Thyroid gland (tissue), 4 donors: ENCODE measurements at regions not wholly inside any gene's neighbourhood (a gene's known extent, or its start where the extent isn't known, plus 50 kb on each side); places are given as distances from the start of the nearest gene placed in this dataset.
A peak's percentile ranks its signal among the peaks of the same experiment; 100 is the strongest.

Experiments
- DNase-seq, 2 donors: peaks; one replicate each; pipeline ENCODE4 v3.0.0-alpha.2; 2019
- H3K27ac ChIP-seq, 3 donors: fragments of 200-600 bp; sonication (generic); 1 replicate in 2 of 3; 2 replicates in 1 of 3; pipeline ENCODE4 v1.5.1; 2016 to 2019; ENCODE audit warnings: mild to moderate bottlenecking in 1 of 3, moderate library complexity in 1 of 3
- H3K27me3 ChIP-seq: fragments of 200-600 bp; sonication (generic); one replicate; pipeline ENCODE4 v1.5.1; 2019
- H3K36me3 ChIP-seq, 2 donors: fragments of 200-600 bp; sonication (generic); one replicate each; pipeline ENCODE4 v1.5.1; 2016 to 2019
- H3K4me1 ChIP-seq, 2 donors: fragments of 200-600 bp; sonication (generic); one replicate each; pipeline ENCODE4 v1.5.1; 2017 to 2019
- H3K4me3 ChIP-seq, 3 donors: fragments of 200-600 bp; sonication (generic); replicated peaks in 1 of 3; 1 replicate in 2 of 3; 2 replicates in 1 of 3; pipeline ENCODE4 v1.5.1; 2016; ENCODE audit warnings: mild to moderate bottlenecking in 1 of 3
- H3K9me3 ChIP-seq: fragments of 200-600 bp; sonication (generic); one replicate; pipeline ENCODE4 v1.5.1; 2017
- CTCF ChIP-seq, 6 experiments: fragments of 200-600 bp in 3 of 6; fragments of 450-650 bp in 3 of 6; sonication (generic) in 3 of 6; IDR thresholded peaks; one replicate each; pipeline ENCODE4 v1.5.1; 2016 to 2019; ENCODE audit warnings: antibody characterized with exemption in 6 of 6, mild to moderate bottlenecking in 2 of 6, inconsistent platforms in 1 of 6, moderate library complexity in 1 of 6
- POLR2A ChIP-seq, 2 donors: fragments of 450-650 bp; IDR thresholded peaks; one replicate each; pipeline ENCODE4 v1.6.1; 2017; ENCODE audit warnings: antibody characterized with exemption in 2 of 2, mild to moderate bottlenecking in 2 of 2, moderate library complexity in 1 of 2
- WGBS, 2 donors: methylation state at CpG; one replicate each; pipeline ENCODE4 v1.1.5; 2017; 5-methylcytosine and 5-hydroxymethylcytosine counted together
- intact Hi-C: fragments of 100-400 bp; cut with DNase I; formaldehyde crosslinking; loops from one replicate; pipeline ENCODE4 v1.15.1; 2023

- H3K27me3 ChIP-seq, result no peaks in the 10 kb centered on the region
- no peak for DNase-seq
- H3K4me3 ChIP-seq, result no peak overlapping the region
- H3K36me3 ChIP-seq, result no peaks in the 10 kb centered on the region
- H3K9me3 ChIP-seq, result no peaks in the 10 kb centered on the region
- H3K27ac ChIP-seq, result no peak overlapping the region
- no peak for TF ChIP-seq CTCF (IDR thresholded peaks at IDR 0.05)
- no peak for TF ChIP-seq POLR2A (IDR thresholded peaks at IDR 0.05)
- intact Hi-C loops, result loop anchor here (10.0 kb wide), 1 partner anchor 153 kb away; no protein-coding TSS in a partner anchor
- 78 to 86% methylated on average over 7 of the region's 7 CpGs for WGBS, 2 donors
- peaks cover 0 to 3% of the 10 kb centered on the region in 2 donors for H3K4me1 ChIP-seq
These were observed 466.3 kb downstream of the AACS start for GRCh38 chr12:125531574-125531973.

GRCh38 chr12:125533434-125534029 lies 468.3 kb downstream of the AACS start:
- TF ChIP-seq POLR2A (IDR thresholded peaks at IDR 0.05) (no peak), CTCF (IDR thresholded peaks at IDR 0.05) (peak in 5 of 6 experiments; percentile 12 to 35 (median 24))
- no peaks in the 10 kb centered on the region for H3K9me3 ChIP-seq
- H3K4me3 ChIP-seq, result no peak overlapping the region
- H3K27me3 ChIP-seq, result no peaks in the 10 kb centered on the region
- H3K4me1 ChIP-seq, result peaks cover 0 to 3% of the 10 kb centered on the region in 2 donors
- H3K27ac ChIP-seq, result no peak overlapping the region
- DNase-seq, result peak; percentile 3 to 12
- H3K36me3 ChIP-seq, result no peaks in the 10 kb centered on the region
- intact Hi-C loops, result loop anchor here (10.0 kb wide), 1 partner anchor 151 kb away; no protein-coding TSS in a partner anchor
- WGBS, 2 donors, result 11 to 14% methylated on average over 14 to 26 of the region's 29 CpGs

- Histone ChIP-seq H3K4me1 (peaks cover 0 to under 1% of the 10 kb centered on the region in 2 donors), H3K9me3 (no peaks in the 10 kb centered on the region), H3K27me3 (no peaks in the 10 kb centered on the region), H3K36me3 (no peaks in the 10 kb centered on the region), H3K27ac (no peak overlapping the region), H3K4me3 (no peak overlapping the region)
- intact Hi-C loops, result loop anchor here (10.0 kb wide), 1 partner anchor 146 kb away; no protein-coding TSS in a partner anchor
- no peak for DNase-seq
- TF ChIP-seq CTCF (IDR thresholded peaks at IDR 0.05), result no peak
- no peak for TF ChIP-seq POLR2A (IDR thresholded peaks at IDR 0.05)
- 80 to 82% methylated on average over 11 of the region's 11 CpGs for WGBS, 2 donors
These were observed 473.4 kb downstream of the AACS start for GRCh38 chr12:125538401-125539199.

GRCh38 chr12:125540580-125541204 lies 475.5 kb downstream of the AACS start:
- TF ChIP-seq CTCF (IDR thresholded peaks at IDR 0.05), result no peak
- TF ChIP-seq POLR2A (IDR thresholded peaks at IDR 0.05), result no peak
- Histone ChIP-seq H3K27ac (no peak overlapping the region), H3K9me3 (no peaks in the 10 kb centered on the region), H3K36me3 (no peaks in the 10 kb centered on the region), H3K4me1 (peaks cover 0 to 7% of the 10 kb centered on the region in 2 donors), H3K4me3 (no peak overlapping the region), H3K27me3 (no peaks in the 10 kb centered on the region)
- intact Hi-C loops, result no loop called here
- 73 to 78% methylated on average over 5 of the region's 5 CpGs for WGBS, 2 donors
- no peak for DNase-seq
